ENCODE measurements at regions not wholly inside any gene's neighbourhood (a gene's known extent, or its start where the extent isn't known, plus 50 kb on each side); places are given as distances from the start of the nearest gene placed in this dataset.

DNA sequence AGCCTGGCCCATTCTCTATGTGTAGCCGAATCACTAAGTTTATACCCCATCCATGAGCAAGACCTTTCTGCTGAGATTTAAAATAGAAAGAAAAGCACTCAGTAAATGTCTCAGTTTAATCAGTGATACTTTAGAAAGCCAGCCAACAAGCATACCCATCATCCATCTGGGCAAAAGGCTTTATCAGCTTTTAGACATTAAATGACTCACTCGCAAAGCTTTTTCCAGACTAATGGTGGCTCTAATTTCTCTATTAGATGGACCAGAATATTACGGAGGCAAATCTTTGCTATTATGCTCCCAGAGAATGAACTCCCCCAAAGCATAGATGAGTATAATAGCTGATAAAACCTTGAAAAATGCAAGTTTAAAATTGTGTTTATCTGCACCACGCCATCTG is 727.8 kb downstream of the GBE1 start:
- DNase-seq (no peak), ATAC-seq (no peak)
- Histone ChIP-seq H3K9me3 (peaks cover 0 to 4% (median 0%) of the 10 kb centered on the region in 12 donors), H3K27ac (no peak overlapping the region), H3K4me1 (no peaks in the 10 kb centered on the region), H3K4me3 (no peak overlapping the region), H3K36me3 (no peaks in the 10 kb centered on the region), H3K27me3 (no peaks in the 10 kb centered on the region)
- TF ChIP-seq, protein P1, sequence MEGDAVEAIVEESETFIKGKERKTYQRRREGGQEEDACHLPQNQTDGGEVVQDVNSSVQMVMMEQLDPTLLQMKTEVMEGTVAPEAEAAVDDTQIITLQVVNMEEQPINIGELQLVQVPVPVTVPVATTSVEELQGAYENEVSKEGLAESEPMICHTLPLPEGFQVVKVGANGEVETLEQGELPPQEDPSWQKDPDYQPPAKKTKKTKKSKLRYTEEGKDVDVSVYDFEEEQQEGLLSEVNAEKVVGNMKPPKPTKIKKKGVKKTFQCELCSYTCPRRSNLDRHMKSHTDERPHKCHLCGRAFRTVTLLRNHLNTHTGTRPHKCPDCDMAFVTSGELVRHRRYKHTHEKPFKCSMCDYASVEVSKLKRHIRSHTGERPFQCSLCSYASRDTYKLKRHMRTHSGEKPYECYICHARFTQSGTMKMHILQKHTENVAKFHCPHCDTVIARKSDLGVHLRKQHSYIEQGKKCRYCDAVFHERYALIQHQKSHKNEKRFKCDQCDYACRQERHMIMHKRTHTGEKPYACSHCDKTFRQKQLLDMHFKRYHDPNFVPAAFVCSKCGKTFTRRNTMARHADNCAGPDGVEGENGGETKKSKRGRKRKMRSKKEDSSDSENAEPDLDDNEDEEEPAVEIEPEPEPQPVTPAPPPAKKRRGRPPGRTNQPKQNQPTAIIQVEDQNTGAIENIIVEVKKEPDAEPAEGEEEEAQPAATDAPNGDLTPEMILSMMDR (IDR thresholded peaks at IDR 0.05) = no peak
- TF ChIP-seq POLR2A (IDR thresholded peaks at IDR 0.05) = no peak
- intact Hi-C loops (cut with DNase I) = no loop called here
- WGBS, 4 donors = 80 to 89% (median 81%) methylated on average over 4 of the region's 4 CpGs

GRCh38 chr3:81033185-81033584 is 728.3 kb downstream of the GBE1 start:
- Histone ChIP-seq H3K9me3 (peaks cover 0 to 4% (median 0%) of the 10 kb centered on the region in 12 donors), H3K27me3 (no peaks in the 10 kb centered on the region), H3K36me3 (no peaks in the 10 kb centered on the region), H3K4me1 (no peaks in the 10 kb centered on the region), H3K4me3 (no peak overlapping the region), H3K27ac (no peak overlapping the region)
- intact Hi-C loops (cut with DNase I) = no loop called here
- DNase-seq (no peak), ATAC-seq (no peak)
- 62 to 72% (median 68%) methylated on average over 2 of the region's 2 CpGs for WGBS, 4 donors
- TF ChIP-seq, protein P1 (IDR thresholded peaks at IDR 0.05) = no peak
- no peak for TF ChIP-seq POLR2A (IDR thresholded peaks at IDR 0.05)

- H3K9me3 ChIP-seq = peaks cover 0 to 6% (median 0%) of the 10 kb centered on the region in 12 donors
- no peak overlapping the region for H3K4me3 ChIP-seq
- H3K4me1 ChIP-seq = no peaks in the 10 kb centered on the region
- WGBS, 4 donors = 61 to 73% (median 66%) methylated on average over 2 of the region's 2 CpGs
- H3K27me3 ChIP-seq = no peaks in the 10 kb centered on the region
- H3K27ac ChIP-seq = no peak overlapping the region
- no peak for ATAC-seq
- intact Hi-C loops (cut with DNase I) = no loop called here
- DNase-seq = no peak
- TF ChIP-seq POLR2A (IDR thresholded peaks at IDR 0.05) = no peak
- TF ChIP-seq, protein P1 (IDR thresholded peaks at IDR 0.05) = no peak
- H3K36me3 ChIP-seq = no peaks in the 10 kb centered on the region
Measured at GRCh38 chr3:81029861-81030260, 731.6 kb downstream of the GBE1 start.

GRCh38 chr3:81027344-81027743 is 734.1 kb downstream of the GBE1 start:
- 88 to 95% (median 91%) methylated on average over 1 of the region's 1 CpG for WGBS, 4 donors
- H3K9me3 ChIP-seq = peaks cover 0 to 6% (median 0%) of the 10 kb centered on the region in 12 donors
- TF ChIP-seq, protein P1 (IDR thresholded peaks at IDR 0.05) = no peak
- no peak for TF ChIP-seq POLR2A (IDR thresholded peaks at IDR 0.05)

More at GRCh38 chr3:81027344-81027743, 734.1 kb downstream of the GBE1 start:
- no peaks in the 10 kb centered on the region for H3K36me3 ChIP-seq
- H3K4me3 ChIP-seq = no peak overlapping the region
- no peaks in the 10 kb centered on the region for H3K4me1 ChIP-seq
- no peak overlapping the region for H3K27ac ChIP-seq
- H3K27me3 ChIP-seq = no peaks in the 10 kb centered on the region
- ATAC-seq (no peak), DNase-seq (no peak)
- intact Hi-C loops (cut with DNase I) = no loop called here

All from heart left ventricle (tissue), 16 donors.